ENCODE measurements at regions not wholly inside any gene's neighbourhood (a gene's known extent, or its start where the extent isn't known, plus 50 kb on each side); places are given as distances from the start of the nearest gene placed in this dataset.
A peak's percentile ranks its signal among the peaks of the same experiment; 100 is the strongest.

GRCh38 chr11:92342886-92343285, 118.3 kb downstream of the FAT3 start:
- in situ Hi-C loops (cut with HindIII; ENCODE audit: low sequenced_read_pairs) = no loop called here
- no peak for DNase-seq (ENCODE audit: low read depth, low spot score)

GRCh38 chr11:92346220-92346619, 121.6 kb downstream of the FAT3 start:
- TF ChIP-seq CTCF (IDR thresholded peaks at IDR 0.05; ENCODE audit: low read depth, low read length) = no peak
- no peak overlapping the region for H3K4me3 ChIP-seq (ENCODE audit: low read depth, low read length)
- DNase-seq (ENCODE audit: low read depth, low spot score) = no peak
- in situ Hi-C loops (cut with HindIII; ENCODE audit: low sequenced_read_pairs) = no loop called here

More at GRCh38 chr11:92342886-92343285, 118.3 kb downstream of the FAT3 start:
- peak; percentile 3 for TF ChIP-seq CTCF (IDR thresholded peaks at IDR 0.05; ENCODE audit: low read depth, low read length)
- no peak overlapping the region for H3K4me3 ChIP-seq (ENCODE audit: low read depth, low read length)

DNA sequence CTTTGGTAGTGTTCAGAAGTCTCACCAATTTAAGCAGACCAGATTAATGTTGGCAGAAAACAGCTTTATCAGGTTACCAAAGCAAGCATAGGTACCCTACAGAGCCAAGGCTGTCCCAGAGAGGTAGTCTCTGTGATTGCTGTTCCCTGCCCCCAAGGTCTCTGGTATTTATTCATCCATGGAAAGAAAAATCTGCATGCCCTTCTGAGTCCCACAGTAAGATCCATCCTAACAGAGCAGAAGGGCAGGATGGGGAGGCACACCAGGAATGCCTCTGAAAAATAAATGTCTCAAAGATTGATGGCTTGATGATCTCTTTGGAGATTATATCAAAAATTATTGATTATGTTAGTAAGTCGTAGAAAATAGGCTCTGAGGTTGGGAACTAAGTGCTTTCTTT, 122.8 kb downstream of the FAT3 start:
- TF ChIP-seq CTCF (IDR thresholded peaks at IDR 0.05; ENCODE audit: low read depth, low read length) = no peak
- in situ Hi-C loops (cut with HindIII; ENCODE audit: low sequenced_read_pairs) = no loop called here
- no peak for DNase-seq (ENCODE audit: low read depth, low spot score)
- no peak overlapping the region for H3K4me3 ChIP-seq (ENCODE audit: low read depth, low read length)

DNA sequence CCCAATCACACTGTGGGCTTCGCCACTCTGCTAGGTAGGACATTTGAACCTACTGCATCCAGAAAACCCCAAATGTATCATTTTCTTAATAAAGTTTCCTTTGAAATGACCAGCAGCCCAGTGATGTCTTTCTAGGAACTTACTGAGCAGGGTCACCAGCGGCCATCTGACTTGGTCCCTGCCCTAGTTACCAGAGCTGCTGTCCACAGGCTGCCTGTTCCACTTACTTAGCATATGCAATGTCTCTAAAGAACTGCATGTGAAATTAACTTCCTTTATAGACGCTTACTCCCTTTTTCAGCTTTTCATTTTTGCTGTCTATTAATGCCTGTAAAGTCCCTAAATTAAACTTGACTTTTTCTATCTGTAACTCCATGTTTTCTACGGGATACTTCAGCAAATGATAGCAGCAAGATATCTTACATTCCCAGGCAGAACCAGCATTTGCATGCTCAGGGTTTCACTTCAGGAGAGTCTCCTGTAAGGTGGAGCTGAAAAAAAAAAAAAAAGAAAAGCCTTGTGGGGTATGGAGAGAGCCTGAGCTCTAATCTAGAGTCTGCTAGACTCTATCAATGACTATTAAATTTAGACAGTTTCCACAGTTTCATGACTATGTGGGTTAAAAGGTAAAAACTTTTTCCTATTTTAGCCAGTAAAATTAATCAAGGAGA, 125.0 kb downstream of the FAT3 start:
- no peak for DNase-seq (ENCODE audit: low read depth, low spot score)
- H3K4me3 ChIP-seq (ENCODE audit: low read depth, low read length) = no peak overlapping the region
- in situ Hi-C loops (cut with HindIII; ENCODE audit: low sequenced_read_pairs) = no loop called here
- TF ChIP-seq CTCF (IDR thresholded peaks at IDR 0.05; ENCODE audit: low read depth, low read length) = no peak

GRCh38 chr11:92357344-92357743, 132.7 kb downstream of the FAT3 start:
- no peak for TF ChIP-seq CTCF (IDR thresholded peaks at IDR 0.05; ENCODE audit: low read depth, low read length)
- in situ Hi-C loops (cut with HindIII; ENCODE audit: low sequenced_read_pairs) = no loop called here
- no peak for DNase-seq (ENCODE audit: low read depth, low spot score)
- H3K4me3 ChIP-seq (ENCODE audit: low read depth, low read length) = no peak overlapping the region

GRCh38 chr11:92357841-92358240, 133.2 kb downstream of the FAT3 start:
- TF ChIP-seq CTCF (IDR thresholded peaks at IDR 0.05; ENCODE audit: low read depth, low read length) = no peak
- H3K4me3 ChIP-seq (ENCODE audit: low read depth, low read length) = no peak overlapping the region
- DNase-seq (ENCODE audit: low read depth, low spot score) = no peak
- in situ Hi-C loops (cut with HindIII; ENCODE audit: low sequenced_read_pairs) = no loop called here

Data from astrocyte of the spinal cord (primary cell).